Daoy (cell line): ENCODE measurements at regions not wholly inside any gene's neighbourhood (a gene's known extent, or its start where the extent isn't known, plus 50 kb on each side); places are given as distances from the start of the nearest gene placed in this dataset.

ENCODE experiments used
- DNase-seq: peaks from one replicate; pipeline ENCODE4 v3.0.0-alpha.2; 2015; ENCODE audit warnings: low read depth

DNA sequence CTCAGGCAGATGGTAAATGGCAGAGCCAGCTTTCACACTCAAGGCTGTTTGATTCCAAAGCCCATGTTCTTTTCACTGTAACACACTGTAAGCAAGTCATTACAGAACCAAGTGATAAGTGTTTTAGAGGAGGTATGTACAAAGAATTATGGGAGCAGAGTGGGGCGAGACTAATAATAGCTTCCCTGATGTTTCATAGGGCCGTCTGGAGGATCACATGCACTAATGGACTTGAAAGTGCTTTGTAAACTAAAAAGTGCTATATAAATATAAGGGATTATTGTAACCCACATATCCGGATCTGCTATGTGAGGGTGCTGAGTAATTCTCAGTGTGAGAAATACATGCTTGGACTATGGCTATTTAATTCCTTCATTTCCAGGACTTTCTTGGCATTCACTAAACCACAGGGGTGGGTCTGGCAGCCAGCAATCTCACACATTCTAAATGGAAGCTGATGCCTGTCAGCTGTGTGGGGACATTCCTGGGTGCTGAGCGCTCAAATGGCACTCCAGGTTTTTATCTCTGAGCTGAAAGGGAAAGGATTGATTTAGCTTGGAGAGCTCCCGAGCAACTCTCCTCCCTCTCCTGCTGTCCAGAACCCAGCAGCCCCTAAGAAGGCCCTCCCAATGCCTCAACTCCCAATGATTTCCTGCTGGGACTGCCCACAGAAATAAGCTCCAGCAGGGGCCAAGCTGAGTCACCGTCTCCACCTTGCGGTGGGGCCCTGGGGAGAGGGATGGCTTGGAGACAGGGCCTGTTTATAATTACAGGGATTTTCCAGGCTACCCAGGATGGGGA lies 222.8 kb downstream of the SOX11 start:
- DNase-seq: peak; percentile 87

DNA sequence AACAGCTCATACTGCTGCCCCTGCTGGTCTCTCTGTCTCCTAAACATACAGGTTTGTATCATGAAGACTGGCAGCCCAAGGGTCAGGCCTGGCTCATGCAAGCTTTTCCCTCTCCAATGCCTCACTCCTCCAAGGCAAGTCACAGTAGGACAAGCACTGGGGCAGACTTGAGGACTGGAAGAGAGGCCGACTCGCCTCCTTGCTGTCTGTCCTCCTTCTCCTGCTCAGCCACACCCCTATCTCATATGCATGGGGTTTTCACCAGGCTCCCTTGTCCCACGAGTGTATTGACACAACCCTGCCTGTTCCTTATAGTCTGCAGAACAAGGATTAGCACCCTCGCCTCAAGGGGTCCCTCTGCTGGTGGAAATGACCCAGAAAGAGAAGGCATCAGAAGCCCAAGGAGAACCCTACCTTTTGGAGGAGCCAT lies 223.7 kb downstream of the SOX11 start:
- peak; percentile 49 for DNase-seq

DNA sequence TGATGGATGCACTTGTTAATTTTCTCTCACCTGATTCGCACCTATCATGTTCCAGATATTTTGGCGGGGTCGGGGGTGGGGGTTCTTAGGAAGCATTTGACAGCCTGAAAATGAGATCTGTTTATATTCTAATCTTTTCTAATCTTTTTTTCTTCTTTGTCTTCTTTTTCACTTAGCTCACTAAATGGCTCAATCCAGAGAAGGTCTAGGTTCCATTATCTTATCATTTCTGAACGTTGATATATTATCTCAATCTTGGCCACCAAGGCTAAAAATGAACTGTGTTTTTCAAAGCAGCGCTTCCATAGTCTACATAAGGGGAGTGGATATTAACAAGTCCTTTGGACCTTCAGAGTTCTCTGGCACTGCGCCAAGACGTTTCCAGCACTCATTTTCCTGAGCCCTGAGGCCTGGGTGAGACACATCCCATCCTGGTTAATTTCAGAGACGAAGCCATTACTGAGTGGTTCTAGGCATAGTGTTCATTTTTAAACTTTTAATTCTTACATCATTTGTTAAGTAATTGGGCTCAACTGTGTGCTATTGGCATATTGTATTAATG lies 229.0 kb downstream of the SOX11 start:
- peak; percentile 18 for DNase-seq

DNA sequence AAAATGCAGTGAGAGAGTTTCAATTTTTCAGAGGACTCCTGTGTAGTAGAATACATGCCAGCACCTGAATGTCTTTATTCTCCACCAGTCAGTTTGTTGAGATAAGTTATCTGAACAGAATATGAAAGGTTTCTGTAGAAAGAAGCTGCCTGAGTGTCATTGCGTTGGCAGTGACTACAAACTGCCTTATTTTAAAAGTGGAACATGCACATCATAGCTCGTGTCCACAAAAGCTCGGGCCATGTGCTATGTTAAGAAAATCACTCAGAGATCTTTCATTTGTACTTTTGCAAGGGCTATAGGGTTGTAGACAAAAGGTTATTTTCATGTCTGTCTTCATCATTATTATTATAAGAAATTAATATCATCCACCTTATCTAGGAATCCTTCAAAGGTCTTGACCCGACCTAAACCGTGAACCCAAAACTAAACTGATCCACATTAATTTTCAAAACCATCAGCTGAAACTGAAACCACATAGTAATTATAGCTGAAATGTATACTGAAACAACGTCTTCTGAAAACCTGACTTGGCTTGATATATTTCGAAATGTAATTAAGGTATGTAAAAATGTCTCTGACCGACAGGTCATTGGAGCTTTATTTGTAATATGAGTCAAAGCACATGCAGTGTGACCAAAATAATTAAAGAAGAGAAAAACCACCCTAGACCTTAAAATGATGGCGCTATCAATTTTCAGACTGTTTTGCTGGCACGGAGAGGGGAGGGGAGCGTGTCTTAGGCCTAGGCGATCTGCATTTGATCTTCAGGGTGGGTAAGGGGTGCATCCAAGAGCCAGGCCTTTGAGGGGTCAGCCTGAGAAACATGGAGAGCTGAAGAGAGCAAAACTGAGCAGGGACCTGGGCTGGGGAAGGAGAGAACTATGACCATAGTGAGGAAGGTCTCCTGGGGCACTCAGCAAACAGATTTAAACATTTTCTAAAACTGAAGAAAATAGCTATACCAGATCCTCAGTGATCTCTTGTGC lies 232.1 kb downstream of the SOX11 start:
- DNase-seq: no peak

DNA sequence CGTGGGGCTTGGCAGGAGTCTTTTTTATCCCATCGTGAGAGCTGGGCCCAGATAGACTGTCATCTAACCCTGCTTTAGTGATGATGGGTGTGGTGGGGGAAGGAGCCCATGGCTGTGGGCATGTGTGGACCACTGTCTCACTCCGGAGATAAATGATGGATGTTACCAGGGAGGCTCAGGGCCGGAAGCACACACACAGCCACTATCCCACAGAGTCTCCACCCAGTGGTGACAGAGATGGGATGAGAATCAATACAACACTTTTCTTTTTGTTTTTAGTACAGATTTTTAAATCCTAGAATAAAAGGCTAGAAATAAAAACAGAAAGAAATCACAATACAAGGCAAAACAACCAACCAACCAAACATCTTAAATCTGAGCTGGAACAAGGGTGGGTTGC lies 233.4 kb downstream of the SOX11 start:
- DNase-seq: no peak

DNA sequence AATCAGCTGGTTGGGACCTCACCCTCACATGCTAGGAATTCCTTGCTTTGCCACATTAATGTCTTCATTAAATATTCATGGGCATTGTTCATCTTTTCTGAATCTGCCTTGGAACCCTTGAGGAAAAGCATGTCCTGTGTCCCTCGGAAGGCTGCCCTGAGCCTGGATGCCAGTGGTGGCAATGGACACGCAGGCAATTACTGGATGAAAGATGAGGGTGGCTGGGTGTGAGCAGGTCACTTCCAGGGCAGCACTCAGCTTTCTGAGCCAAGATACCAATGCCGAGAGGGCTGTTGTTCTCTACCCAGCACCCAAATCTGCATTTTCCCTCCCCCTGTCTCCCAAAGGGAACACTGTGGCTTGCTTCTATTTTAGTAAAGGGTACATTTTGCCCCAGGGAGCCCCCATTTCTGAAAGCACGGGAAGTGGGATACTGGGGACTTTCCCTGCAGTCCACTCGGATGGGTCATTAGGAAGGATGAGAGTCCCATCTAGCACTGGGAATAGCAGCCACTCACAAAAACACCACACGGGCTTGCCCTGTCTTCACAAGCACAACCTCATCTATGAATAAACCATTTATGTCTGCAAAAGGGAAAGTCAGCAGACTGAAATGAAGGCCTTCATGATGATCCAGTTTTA lies 234.8 kb downstream of the SOX11 start:
- DNase-seq: no peak

DNA sequence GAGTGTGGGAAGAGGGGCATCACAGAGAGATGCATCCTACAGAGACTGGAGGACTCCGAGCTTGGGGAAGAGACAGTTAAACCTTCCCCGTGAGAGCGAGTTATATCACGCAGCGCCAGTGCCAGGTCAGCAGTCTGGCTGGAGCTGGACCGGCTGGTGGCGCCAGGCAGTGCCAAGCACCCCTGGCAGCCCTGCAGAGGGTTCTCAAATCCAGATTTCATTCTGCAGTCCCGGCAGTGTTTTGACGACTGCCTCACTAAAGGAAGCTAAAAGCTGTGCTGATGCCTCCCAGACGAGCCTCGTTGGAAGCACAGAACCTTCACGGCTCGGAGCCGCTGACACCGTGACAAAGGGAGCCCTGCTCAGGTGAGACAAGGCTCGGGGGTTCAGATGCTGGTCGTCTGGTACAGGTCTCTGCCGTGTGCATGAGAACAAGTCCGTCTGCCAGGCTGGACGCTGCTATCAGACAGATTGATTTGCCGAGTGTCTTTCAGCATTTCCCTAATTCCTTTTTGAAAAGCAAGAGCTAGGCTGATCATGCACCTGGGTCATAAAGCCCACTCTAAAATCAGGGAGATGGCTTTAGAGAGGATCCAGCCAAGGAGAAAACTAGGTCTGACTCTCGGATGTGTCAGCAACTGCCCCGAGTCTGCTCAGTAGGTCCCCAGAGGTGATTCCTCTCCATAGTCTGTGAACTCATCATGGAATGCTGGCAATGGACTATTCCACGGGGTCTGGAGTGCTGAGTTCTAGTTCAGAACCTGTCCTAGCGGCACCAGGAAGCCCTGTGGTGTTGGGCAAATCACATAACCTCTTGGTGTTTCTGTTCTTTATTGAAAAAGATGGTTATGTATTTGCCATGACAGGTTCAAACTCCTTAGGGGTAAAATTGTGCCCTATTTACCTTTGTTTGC lies 240.6 kb downstream of the SOX11 start:
- no peak for DNase-seq

DNA sequence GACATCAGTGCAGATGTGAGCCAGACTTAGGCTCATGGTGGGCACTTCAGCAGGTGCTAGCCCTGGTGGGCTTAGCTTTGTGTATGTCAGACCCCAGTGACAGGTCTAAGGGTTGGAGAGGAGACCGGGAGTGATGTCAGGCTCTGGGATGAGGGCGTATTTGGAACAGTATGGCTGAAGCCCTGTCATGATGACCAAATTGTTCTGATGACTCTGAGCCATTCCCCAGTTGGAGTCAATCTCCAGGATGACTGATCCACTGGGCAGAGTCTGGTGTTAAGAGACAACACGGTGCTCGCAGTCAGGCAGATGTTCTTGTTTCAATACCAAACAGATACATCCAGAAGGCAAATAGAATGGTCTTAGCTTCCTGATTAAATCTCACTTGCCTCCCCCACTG lies 241.5 kb downstream of the SOX11 start:
- DNase-seq: no peak

DNA sequence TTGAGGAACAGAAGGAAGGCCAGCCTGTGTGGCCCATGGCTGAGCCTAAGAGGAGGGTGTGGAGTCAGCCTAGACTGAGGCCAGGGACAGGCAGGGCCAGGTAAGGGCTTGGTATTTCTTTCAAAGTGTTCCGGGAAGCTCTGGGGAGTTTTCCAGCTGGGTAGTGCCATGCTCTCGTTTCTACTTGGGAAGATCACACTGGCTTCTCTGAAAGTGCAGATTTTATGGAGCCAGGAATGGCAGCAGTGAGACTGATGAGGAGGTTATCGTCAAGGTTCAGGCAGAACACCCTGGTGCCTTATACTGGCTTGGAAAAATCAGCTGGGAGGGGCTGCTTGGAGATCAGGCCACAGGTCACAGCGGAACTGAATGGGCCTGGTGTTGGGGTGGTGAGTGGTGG lies 245.1 kb downstream of the SOX11 start:
- DNase-seq: no peak

DNA sequence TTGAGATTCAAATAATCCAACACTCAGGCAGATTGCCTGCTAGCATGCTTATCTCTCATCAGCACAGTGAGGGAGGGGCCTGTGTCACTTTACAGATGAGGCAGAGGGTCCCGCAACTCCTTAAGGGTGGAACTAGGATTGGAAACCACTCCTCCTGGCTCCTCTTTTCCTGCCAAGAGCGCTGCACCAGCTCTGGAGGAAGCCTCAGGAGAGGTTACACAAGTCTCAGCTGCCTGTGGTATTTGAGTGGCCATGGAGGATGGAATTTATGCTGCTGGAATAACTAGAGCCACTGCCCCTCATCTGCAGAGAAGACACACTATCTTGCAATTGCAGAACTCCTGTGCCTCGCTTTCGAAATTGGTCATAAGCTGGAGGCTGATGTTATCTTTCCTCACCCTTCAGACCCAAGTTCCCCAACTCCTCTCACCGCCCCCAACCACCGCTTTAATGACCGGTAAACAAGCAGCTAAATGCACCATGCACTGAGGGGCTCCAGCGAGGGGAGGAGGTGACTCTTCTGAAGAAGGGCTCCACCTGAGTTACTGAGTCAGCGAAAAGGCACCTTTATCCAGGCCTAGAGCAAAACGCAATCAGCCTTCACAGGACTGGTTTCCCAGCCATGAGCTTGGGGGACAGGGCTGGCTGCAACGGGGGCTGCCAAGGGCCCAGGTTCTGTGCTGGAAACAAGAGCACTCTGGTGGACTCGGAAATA lies 245.8 kb downstream of the SOX11 start:
- DNase-seq: no peak

DNA sequence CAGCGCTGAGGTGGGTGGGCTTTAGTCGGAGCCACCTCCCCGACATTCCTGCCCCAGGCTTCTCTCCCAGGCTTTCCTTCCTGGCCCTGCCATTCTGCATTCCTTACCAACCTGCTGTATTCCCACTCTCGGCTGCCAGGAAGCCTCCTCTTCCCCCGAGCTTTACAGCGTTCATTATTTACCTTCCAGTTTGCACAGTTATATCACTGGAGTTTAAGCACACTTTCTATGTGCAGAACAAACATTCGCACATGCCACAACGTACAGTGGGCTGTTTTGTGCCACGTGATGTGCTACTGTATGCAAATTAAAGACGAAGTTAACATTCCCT lies 246.3 kb downstream of the SOX11 start:
- no peak for DNase-seq

DNA sequence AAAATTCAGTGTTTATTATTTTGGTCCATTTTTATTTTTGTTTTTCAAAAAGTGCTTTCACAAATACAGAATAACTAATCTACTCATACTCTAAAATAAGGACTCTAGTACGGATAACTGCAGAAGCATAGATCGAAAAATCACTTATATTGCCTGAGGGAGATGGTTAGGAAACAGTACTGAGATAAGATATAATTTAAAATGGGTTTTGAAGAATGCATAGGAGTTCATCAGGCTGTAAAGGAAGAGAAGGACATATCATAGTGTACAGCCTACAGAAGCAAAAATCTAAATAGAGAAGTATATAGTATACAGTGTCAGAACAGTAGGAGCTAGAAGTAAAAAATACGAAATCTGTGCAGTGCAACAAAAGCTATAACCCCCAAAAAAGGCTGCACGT lies 247.4 kb downstream of the SOX11 start:
- DNase-seq: no peak

DNA sequence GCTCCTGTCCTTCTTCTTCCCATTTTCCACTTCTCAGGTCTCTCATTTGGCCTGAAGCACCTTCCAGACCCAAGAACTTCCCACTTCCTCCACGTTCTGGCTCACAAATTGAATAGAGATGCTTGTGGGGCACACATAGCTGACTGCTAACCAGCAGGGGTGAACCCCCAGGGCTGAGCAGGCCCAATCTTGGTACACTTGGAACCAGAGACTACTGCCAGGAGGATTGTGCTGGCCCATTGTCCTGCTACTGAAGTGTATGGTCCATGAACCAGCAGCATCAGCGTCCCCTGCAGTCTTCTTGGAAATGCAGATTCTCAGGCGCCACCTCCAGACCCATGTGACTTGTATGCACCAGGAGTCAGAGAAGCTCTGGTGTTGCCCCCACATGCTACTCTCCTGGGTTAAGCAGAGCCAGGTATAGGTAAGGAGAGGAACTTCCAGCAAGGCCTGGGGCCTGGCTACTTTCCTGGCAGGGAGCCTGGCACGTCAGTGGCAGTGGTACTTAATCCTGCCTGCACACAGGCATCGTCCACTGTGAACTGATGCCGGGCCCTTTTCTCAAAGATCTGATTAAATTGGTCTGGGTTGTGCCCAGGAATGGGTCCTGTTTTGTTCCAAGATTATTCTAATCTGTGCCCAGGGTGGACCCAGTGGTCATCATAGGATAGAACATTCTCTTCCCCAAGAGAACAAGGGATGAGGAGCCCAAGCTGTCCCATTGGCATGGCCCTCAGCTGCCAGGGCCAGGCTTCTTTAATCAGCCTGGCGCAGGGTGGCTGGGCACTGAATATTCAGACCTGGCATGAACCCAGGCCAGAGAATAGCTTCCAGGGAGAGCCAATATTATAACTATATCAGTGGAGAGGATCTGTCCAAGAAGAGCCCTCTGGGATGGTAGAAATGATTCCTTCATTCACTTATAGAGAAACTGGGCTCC lies 248.7 kb downstream of the SOX11 start:
- DNase-seq: no peak

DNA sequence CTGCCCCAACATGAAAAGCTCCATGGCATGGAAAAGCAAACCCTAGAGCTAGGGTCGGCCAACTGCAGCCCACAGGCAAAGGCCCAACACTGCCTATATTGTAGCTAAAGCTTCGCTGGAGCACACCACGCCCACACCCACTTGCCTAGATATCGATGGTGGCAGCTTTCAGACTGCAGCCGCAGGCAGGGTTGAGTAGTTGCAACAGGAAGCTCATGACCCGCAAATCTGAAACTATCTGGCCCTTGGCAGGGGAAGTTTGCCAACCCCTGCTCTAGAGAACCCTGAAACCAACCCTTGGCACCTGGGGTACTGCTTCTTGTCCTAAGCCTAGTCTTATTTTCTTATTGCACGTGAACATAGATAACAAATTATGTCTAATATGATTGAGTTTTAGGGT lies 250.0 kb downstream of the SOX11 start:
- no peak for DNase-seq

DNA sequence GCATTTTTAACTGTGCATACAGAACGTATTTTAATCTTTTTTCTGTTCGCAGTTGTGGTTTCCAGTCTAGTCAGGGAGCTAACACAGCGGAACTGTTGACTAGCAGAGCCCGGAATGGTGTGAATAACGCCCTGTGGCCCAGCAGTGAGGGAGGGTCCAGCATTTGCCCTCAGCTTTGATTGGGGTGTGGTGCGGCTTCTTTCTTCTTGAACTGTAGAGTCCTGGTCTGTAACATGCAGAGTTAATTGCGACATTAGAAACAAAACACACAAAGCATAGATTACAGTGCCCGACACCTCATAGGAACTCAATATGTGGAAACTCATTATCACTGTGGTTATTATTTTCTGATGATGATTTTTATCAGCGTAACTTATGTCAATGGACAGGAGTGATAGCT lies 253.6 kb downstream of the SOX11 start:
- no peak for DNase-seq

DNA sequence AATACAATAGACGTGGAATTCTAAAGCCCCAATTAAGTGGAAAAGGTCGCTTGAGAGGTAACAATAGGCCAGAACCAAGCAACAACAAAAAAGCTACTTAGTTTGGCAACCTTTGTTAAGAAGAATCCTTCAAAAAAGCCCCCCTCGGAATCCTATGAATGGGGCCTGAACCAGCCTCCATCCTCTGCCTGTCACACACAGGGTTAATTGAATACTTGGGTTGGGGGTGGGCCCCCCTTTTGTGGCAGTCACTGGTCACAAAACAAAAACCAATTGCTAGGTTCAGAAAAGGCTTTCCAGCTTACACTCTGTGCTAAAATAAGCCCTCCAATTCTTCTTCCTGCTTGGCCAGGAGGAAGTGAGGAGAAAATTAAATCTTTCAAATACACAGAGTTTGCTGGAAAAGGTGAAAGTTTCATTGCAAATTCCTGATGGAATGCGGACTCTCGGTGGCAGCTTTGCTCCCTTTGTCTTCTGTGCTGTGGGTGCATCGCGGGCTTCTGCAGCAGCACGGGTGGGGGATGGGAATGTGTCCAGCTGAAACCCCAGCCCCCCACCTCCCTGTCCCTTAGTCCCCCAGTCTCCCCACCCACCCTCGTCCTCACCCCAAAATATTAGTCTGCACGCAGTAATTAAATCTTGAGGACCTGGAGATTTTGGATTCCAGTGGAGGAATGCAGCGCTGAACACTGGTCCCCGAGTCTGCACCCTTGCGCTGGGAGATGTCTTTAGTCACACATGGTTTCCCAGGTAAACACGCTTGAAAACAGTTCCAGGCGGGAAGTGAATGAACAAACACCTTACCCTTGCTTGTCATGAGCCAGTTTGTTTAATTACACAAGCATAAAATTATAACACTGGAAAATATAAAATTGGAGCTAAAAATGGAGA lies 254.3 kb downstream of the SOX11 start:
- DNase-seq: no peak

DNA sequence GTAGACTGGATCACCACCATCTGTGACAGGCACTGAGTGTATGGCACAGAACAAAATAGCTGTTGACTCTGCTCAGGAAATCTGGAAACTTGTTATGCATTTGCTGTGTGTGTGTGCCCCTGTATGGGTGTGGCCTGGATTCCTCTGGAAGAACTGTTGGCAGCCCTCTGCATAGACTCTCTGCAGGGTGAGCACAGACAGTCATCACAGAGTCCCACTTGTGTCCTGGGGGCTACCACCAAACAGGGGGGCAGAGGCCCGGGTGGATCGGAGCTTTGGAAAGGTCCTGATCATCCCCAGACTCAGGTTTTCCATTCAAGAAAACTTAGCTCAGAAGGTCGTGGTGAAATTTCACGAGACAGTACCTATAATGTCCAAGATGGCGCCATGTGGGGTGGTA lies 258.6 kb downstream of the SOX11 start:
- no peak for DNase-seq

DNA sequence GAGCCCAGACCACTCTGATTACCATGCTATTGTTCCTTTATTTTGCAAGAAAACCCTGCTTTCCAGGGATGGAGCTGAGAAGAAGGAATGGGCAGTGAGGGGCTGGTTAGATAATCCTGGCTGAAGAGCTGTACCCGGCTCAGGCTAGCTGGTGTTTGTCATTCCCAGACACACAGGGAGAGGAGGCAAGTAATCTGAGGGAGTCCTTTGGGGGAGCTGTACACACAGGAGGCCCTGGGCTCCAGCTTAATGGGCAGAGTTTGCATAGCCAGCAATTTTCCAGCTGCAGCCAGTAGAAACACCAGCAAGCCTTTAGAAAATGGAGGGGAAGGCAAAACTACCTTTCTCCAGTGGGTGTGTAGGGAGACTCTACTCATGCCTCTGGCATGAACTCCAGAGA lies 259.3 kb downstream of the SOX11 start:
- no peak for DNase-seq
